Upper lobe of left lung (tissue), 6 donors: ENCODE measurements at regions not wholly inside any gene's neighbourhood (a gene's known extent, or its start where the extent isn't known, plus 50 kb on each side); places are given as distances from the start of the nearest gene placed in this dataset.

ENCODE experiments used
- ATAC-seq, 2 donors: fragments of 200-7000 bp; cut with Tn5 transposase; one replicate each; pipeline ENCODE4 v1.9.1; 2022; ENCODE audit warnings: mild to moderate bottlenecking in 2 of 2, moderate library complexity in 2 of 2; ENCODE audit not compliant: low FRiP score in 2 of 2
- DNase-seq, 2 donors: peaks; one replicate each; pipeline ENCODE4 v3.0.0-alpha.2; 2019 to 2020
- H3K27ac ChIP-seq, 4 donors: fragments of 200-600 bp; sonication (generic); one replicate each; pipeline ENCODE4 v1.5.1; 2016 to 2019
- H3K27me3 ChIP-seq, 4 donors: fragments of 200-600 bp; sonication (generic); one replicate each; pipeline ENCODE4 v1.5.1; 2017 to 2019
- H3K36me3 ChIP-seq, 4 donors: fragments of 200-600 bp; sonication (generic); one replicate each; pipeline ENCODE4 v1.5.1; 2016 to 2019
- H3K4me1 ChIP-seq, 4 donors: fragments of 200-600 bp; sonication (generic); one replicate each; pipeline ENCODE4 v1.5.1; 2018 to 2019
- H3K4me3 ChIP-seq, 4 donors: fragments of 200-600 bp; sonication (generic); one replicate each; pipeline ENCODE4 v1.5.1; 2017 to 2019; ENCODE audit warnings: mild to moderate bottlenecking in 2 of 4, moderate library complexity in 1 of 4
- H3K9me3 ChIP-seq, 4 donors: fragments of 200-600 bp; sonication (generic); one replicate each; pipeline ENCODE4 v1.5.1; 2018 to 2019
- EP300 ChIP-seq, 4 donors: sonication (generic); formaldehyde crosslinking; IDR thresholded peaks; one replicate each; pipeline ENCODE4 v1.5.1; 2017; ENCODE audit warnings: antibody characterized with exemption in 4 of 4, control low read depth in 2 of 4
- POLR2A ChIP-seq, 4 donors: fragments of 450-650 bp; IDR thresholded peaks; one replicate each; pipeline ENCODE4 v1.5.1; 2016 to 2017; ENCODE audit warnings: antibody characterized with exemption in 4 of 4, mild to moderate bottlenecking in 2 of 4
- POLR2AphosphoS5 ChIP-seq, 2 donors: sonication (generic); formaldehyde crosslinking; IDR thresholded peaks; one replicate each; pipeline ENCODE4 v1.5.1; 2017; ENCODE audit warnings: antibody characterized with exemption in 2 of 2
- WGBS, 2 donors: methylation state at CpG; one replicate each; pipeline ENCODE4 v1.1.5; 2017 to 2018; 5-methylcytosine and 5-hydroxymethylcytosine counted together
- TF ChIP-seq, protein P1 (sequence below), 6 experiments: fragments of 450-650 bp in 4 of 6; fragments of 200-600 bp in 2 of 6; sonication (generic) in 2 of 6; IDR thresholded peaks; one replicate each; pipeline ENCODE4 v1.5.1; 2016 to 2019; ENCODE audit warnings: antibody characterized with exemption in 6 of 6
- donor health status: DM: no; HTN: no; CAD: no; lungs with moderate emphysema.
- donor health status: DM: no; HTN: yes; CAD: no; lungs with severe emphysema.

DNA sequence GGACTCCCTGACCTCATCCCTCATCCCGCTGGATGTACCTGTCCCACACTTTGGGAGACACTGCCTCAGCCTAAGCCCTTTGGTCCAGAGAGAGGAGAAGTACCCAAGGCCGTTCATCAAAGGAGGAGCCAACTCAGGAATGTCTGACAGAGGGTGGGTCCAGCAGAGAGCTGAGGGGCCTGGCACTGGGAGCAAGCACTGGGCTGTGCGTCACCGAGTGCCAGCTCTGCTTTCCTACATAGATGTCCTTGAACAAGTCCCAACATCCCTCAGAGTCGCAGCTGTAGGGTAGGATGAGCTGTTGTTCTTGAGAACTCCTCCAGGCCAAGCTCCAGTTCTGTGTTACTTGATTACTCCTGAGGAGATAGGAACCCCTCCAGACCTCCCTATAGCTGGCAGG, 68.8 kb upstream of the ACOT11 start:
- no peaks in the 10 kb centered on the region for H3K36me3 ChIP-seq
- H3K9me3 ChIP-seq, result no peaks in the 10 kb centered on the region
- no peak for DNase-seq
- peaks cover 14 to 17% (median 15%) of the 10 kb centered on the region in 4 donors for H3K4me1 ChIP-seq
- H3K4me3 ChIP-seq, result no peak overlapping the region
- no peak overlapping the region for H3K27ac ChIP-seq
- WGBS, 2 donors, result 80 to 91% methylated on average over 2 to 5 of the region's 5 CpGs
- ATAC-seq, result no peak
- TF ChIP-seq, protein P1, sequence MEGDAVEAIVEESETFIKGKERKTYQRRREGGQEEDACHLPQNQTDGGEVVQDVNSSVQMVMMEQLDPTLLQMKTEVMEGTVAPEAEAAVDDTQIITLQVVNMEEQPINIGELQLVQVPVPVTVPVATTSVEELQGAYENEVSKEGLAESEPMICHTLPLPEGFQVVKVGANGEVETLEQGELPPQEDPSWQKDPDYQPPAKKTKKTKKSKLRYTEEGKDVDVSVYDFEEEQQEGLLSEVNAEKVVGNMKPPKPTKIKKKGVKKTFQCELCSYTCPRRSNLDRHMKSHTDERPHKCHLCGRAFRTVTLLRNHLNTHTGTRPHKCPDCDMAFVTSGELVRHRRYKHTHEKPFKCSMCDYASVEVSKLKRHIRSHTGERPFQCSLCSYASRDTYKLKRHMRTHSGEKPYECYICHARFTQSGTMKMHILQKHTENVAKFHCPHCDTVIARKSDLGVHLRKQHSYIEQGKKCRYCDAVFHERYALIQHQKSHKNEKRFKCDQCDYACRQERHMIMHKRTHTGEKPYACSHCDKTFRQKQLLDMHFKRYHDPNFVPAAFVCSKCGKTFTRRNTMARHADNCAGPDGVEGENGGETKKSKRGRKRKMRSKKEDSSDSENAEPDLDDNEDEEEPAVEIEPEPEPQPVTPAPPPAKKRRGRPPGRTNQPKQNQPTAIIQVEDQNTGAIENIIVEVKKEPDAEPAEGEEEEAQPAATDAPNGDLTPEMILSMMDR (IDR thresholded peaks at IDR 0.05), result no peak
- TF ChIP-seq POLR2A (IDR thresholded peaks at IDR 0.05) (no peak), POLR2AphosphoS5 (IDR thresholded peaks at IDR 0.05) (no peak), EP300 (IDR thresholded peaks at IDR 0.05) (no peak)
- peaks cover 0 to 16% (median 7%) of the 10 kb centered on the region in 4 donors for H3K27me3 ChIP-seq

DNA sequence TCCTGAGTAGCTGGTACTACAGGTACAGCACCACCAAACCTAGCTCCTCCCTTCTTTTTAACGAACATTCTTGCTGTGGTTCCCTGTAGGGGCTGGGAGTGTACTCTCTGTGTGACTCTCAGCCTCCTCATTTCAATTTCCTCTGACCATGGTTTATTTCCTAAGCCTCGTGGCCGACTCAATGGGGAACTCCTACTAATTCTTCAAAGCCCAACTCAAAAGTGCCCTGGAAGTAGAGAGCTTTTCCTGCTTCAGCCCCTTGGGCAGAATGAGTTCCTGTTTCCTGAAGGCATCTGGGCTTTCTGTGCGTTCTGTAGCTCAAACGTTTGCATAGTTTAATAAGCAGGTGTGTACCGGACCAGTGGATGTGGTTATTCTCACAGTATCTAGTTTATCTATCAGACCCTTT, 70.9 kb upstream of the ACOT11 start:
- DNase-seq, result no peak
- no peak overlapping the region for H3K4me3 ChIP-seq
- no peak overlapping the region for H3K27ac ChIP-seq
- WGBS, 2 donors, result 42 to 75% methylated on average over 6 of the region's 6 CpGs
- ATAC-seq, result no peak
- TF ChIP-seq, protein P1 (IDR thresholded peaks at IDR 0.05), result no peak
- TF ChIP-seq POLR2A (IDR thresholded peaks at IDR 0.05), result no peak
- TF ChIP-seq EP300 (IDR thresholded peaks at IDR 0.05), result no peak
- TF ChIP-seq POLR2AphosphoS5 (IDR thresholded peaks at IDR 0.05), result no peak
- peaks cover 14 to 17% (median 16%) of the 10 kb centered on the region in 4 donors for H3K4me1 ChIP-seq
- H3K27me3 ChIP-seq, result peaks cover 0 to 18% (median 8%) of the 10 kb centered on the region in 4 donors
- H3K9me3 ChIP-seq, result no peaks in the 10 kb centered on the region
- no peaks in the 10 kb centered on the region for H3K36me3 ChIP-seq

DNA sequence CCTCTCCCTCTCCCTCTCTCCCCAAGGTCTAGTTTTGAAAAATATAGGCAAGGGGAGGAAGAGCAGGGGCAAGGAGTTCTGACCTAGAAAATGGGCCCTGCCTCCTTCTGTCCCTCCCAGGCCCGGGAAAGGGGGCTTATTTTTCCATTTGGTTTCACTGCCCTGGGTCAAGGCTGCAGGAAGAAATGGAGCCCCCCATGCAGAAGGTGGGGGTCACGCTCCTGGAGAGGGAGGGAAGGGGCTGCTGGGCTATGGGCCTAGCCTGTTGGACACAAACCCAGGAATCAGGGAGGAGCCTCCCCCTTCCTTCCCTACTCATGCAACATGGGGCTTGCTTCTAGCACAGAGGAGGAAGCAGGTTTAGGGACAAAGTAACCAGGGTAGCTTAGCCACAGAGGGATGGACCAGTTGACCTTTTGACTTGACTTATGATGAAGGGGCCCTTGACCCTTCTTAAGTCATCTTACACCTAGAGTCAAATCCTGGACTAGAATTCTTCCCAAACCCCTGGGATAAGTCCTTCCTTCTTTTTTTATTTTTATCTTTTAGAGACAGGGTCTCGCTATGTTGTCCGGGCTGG, 70.4 kb upstream of the SSBP3 start:
- Histone ChIP-seq H3K4me1 (peaks cover 14 to 17% (median 16%) of the 10 kb centered on the region in 4 donors), H3K27me3 (peaks cover 0 to 18% (median 8%) of the 10 kb centered on the region in 4 donors), H3K4me3 (no peak overlapping the region), H3K9me3 (no peaks in the 10 kb centered on the region), H3K27ac (no peak overlapping the region), H3K36me3 (no peaks in the 10 kb centered on the region)
- no peak for DNase-seq
- ATAC-seq, result no peak
- 72 to 89% methylated on average over 4 of the region's 4 CpGs for WGBS, 2 donors
- TF ChIP-seq POLR2AphosphoS5 (IDR thresholded peaks at IDR 0.05), result no peak
- TF ChIP-seq EP300 (IDR thresholded peaks at IDR 0.05), result no peak
- TF ChIP-seq, protein P1 (IDR thresholded peaks at IDR 0.05), result no peak
- no peak for TF ChIP-seq POLR2A (IDR thresholded peaks at IDR 0.05)

DNA sequence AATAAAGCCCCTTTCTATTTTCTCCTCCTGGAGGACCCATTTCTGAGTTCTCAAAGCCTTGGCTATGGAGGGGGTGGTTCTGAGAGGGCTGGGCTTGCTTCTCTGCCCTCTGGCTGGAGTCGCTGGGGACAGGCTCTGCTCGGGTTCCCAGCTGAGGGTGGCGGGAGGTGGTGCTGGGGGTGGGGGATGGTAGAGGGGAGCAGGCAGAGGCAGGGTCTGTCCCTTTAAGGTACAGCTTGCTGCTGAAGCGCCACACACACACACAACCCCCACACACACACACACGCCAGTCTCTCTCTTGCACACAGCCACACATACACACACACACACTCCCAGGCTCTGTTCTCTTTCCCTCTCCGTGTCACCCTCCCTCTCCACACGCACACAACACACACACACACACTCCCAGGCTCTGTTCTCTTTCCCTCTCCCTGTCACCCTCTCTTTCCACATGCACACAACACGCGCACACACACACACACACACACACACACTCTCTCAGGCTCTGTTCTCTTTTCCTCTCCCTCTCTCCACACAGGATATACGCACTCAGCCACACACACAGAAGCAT, 69.8 kb upstream of the SSBP3 start:
- peaks cover 0 to 18% (median 8%) of the 10 kb centered on the region in 4 donors for H3K27me3 ChIP-seq
- peak overlapping the region in 1 of 4 donors; percentile 45 for H3K4me3 ChIP-seq
- H3K4me1 ChIP-seq, result peaks cover 14 to 17% (median 16%) of the 10 kb centered on the region in 4 donors
- DNase-seq (no peak), ATAC-seq (no peak)
- H3K27ac ChIP-seq, result peak overlapping the region in 1 of 4 donors; percentile 12
- TF ChIP-seq POLR2A (IDR thresholded peaks at IDR 0.05) (no peak), POLR2AphosphoS5 (IDR thresholded peaks at IDR 0.05) (no peak)
- TF ChIP-seq, protein P1 (IDR thresholded peaks at IDR 0.05), result no peak
- 32 to 46% methylated on average over 8 to 9 of the region's 10 CpGs for WGBS, 2 donors
- no peaks in the 10 kb centered on the region for H3K36me3 ChIP-seq
- H3K9me3 ChIP-seq, result no peaks in the 10 kb centered on the region
